GM12891 (cell line): ENCODE measurements at regions not wholly inside any gene's neighbourhood (a gene's known extent, or its start where the extent isn't known, plus 50 kb on each side); places are given as distances from the start of the nearest gene placed in this dataset.
"Not testable (repeated sequence)": the region's sequence is repeated elsewhere in the genome, so short reads cannot be mapped to it uniquely, and the experiment has no call there.

Source experiments
- DNase-seq: peaks from one replicate; pipeline ENCODE4 v3.0.0; 2011; ENCODE audit warnings: low spot score; ENCODE audit not compliant: insufficient read length
- FAIRE-seq: peaks from 2 replicates; lab custom pipeline; 2011; peaks lifted over from hg19 to GRCh38; lab: Jason Lieb, UNC
- PAX5 ChIP-seq: IDR thresholded peaks from 2 replicates; pipeline ENCODE4 v1.6.1; 2011; ENCODE audit warnings: low read length, moderate library complexity, mild to moderate bottlenecking; ENCODE audit not compliant: insufficient read depth, severe bottlenecking
- POLR2A ChIP-seq: IDR thresholded peaks from 2 replicates; pipeline ENCODE4 v1.6.1; 2011; ENCODE audit warnings: low read depth, low read length, control low read depth
- POLR2AphosphoS5 ChIP-seq: IDR thresholded peaks from 2 replicates; pipeline ENCODE4 v1.6.1; 2011; ENCODE audit warnings: low read depth, low read length, control low read depth
- POU2F2 ChIP-seq: IDR thresholded peaks from 2 replicates; pipeline ENCODE4 v1.6.1; 2011; ENCODE audit warnings: low read depth, mild to moderate bottlenecking, control low read depth, low read length, moderate library complexity
- SPI1 ChIP-seq: IDR thresholded peaks from 2 replicates; pipeline ENCODE4 v1.6.1; 2011; ENCODE audit warnings: low read depth, low read length, control low read depth
- TAF1 ChIP-seq: IDR thresholded peaks from 2 replicates; pipeline ENCODE4 v1.6.1; 2011; ENCODE audit warnings: low read depth, low read length, control low read depth

GRCh38 chr5:163260961-163261360 lies 176.4 kb upstream of the CCNG1 start:
- no peak for FAIRE-seq

GRCh38 chr5:163261647-163262269 lies 175.6 kb upstream of the CCNG1 start:
- DNase-seq = no peak
- TF ChIP-seq SPI1 = peak; percentile 20; the same call in 1 of the 2 replicates
- TF ChIP-seq POU2F2 = no peak
- TF ChIP-seq PAX5 = no peak
- no peak for FAIRE-seq

More at GRCh38 chr5:163260961-163261360, 176.4 kb upstream of the CCNG1 start:
- no peak for DNase-seq
- TF ChIP-seq POLR2AphosphoS5 = no peak
- no peak for TF ChIP-seq POU2F2
- TF ChIP-seq PAX5 = no peak
- TF ChIP-seq SPI1 = no peak

- FAIRE-seq, DNase-seq: not testable (repeated sequence)
Measured at GRCh38 chr5:163266249-163266648, 171.1 kb upstream of the CCNG1 start.

GRCh38 chr5:163269624-163270023 lies 167.8 kb upstream of the CCNG1 start:
- no peak for FAIRE-seq

GRCh38 chr5:163276466-163276865 lies 160.9 kb upstream of the CCNG1 start:
- DNase-seq (no peak), FAIRE-seq (no peak)
- TF ChIP-seq PAX5 (no peak), POLR2AphosphoS5 (no peak), POLR2A (no peak), TAF1 (no peak), SPI1 (no peak), POU2F2 (no peak)

More at GRCh38 chr5:163269624-163270023, 167.8 kb upstream of the CCNG1 start:
- no peak for DNase-seq
- no peak for TF ChIP-seq POLR2AphosphoS5
- no peak for TF ChIP-seq PAX5

- not testable (repeated sequence) for DNase-seq, FAIRE-seq
Measured at GRCh38 chr5:163280897-163281296, 156.5 kb upstream of the CCNG1 start.

- DNase-seq (no peak), FAIRE-seq (no peak)
- TF ChIP-seq TAF1 (no peak), PAX5 (no peak)
Measured at GRCh38 chr5:163281512-163281911, 155.9 kb upstream of the CCNG1 start.

- FAIRE-seq (no peak), DNase-seq (no peak)
- TF ChIP-seq POU2F2 (no peak), PAX5 (no peak), POLR2A (no peak), SPI1 (no peak), TAF1 (no peak), POLR2AphosphoS5 (no peak)
Measured at GRCh38 chr5:163293836-163294235, 143.6 kb upstream of the CCNG1 start.

- DNase-seq (no peak), FAIRE-seq (no peak)
- no peak for TF ChIP-seq POLR2AphosphoS5
- TF ChIP-seq TAF1 = no peak
- TF ChIP-seq SPI1 = no peak
- no peak for TF ChIP-seq POU2F2
- no peak for TF ChIP-seq PAX5
- no peak for TF ChIP-seq POLR2A
Measured at GRCh38 chr5:163303718-163304117, 133.7 kb upstream of the CCNG1 start.

- no peak for FAIRE-seq
- TF ChIP-seq POLR2AphosphoS5 = no peak
- TF ChIP-seq PAX5 = no peak
- no peak for TF ChIP-seq SPI1
- no peak for TF ChIP-seq POU2F2
- no peak for TF ChIP-seq POLR2A
- no peak for TF ChIP-seq TAF1
Measured at GRCh38 chr5:163305655-163306054, 131.7 kb upstream of the CCNG1 start.

GRCh38 chr5:163306421-163306820 lies 131.0 kb upstream of the CCNG1 start:
- DNase-seq (no peak), FAIRE-seq (peak; percentile 64)
- TF ChIP-seq POLR2A (no peak), POLR2AphosphoS5 (no peak), POU2F2 (no peak), SPI1 (no peak), PAX5 (no peak), TAF1 (no peak)

More at GRCh38 chr5:163305655-163306054, 131.7 kb upstream of the CCNG1 start:
- DNase-seq = no peak
